ENCODE measurements at regions not wholly inside any gene's neighbourhood (a gene's known extent, or its start where the extent isn't known, plus 50 kb on each side); places are given as distances from the start of the nearest gene placed in this dataset.

- Histone ChIP-seq H3K9me2 (ENCODE audit: insufficient read depth, low read length) (no peaks in the 10 kb centered on the region), H2AFZ (ENCODE audit: low read length) (no peak overlapping the region), H3K4me2 (ENCODE audit: low read length) (no peak overlapping the region), H3K9me3 (ENCODE audit: low read length) (no peaks in the 10 kb centered on the region), H3K4me1 (ENCODE audit: insufficient read depth, low read length, poor library complexity, severe bottlenecking) (no peaks in the 10 kb centered on the region), H3K79me2 (ENCODE audit: insufficient read depth, low read depth, low read length) (no peaks in the 10 kb centered on the region), H3K36me3 (ENCODE audit: insufficient read depth, low read length) (no peaks in the 10 kb centered on the region), H3K4me3 (ENCODE audit: low read depth, low read length, poor library complexity, severe bottlenecking) (no peak overlapping the region), H4K20me1 (ENCODE audit: insufficient read depth, low read length) (no peaks in the 10 kb centered on the region), H3K27ac (ENCODE audit: low read depth, low read length, poor library complexity, severe bottlenecking) (no peak overlapping the region)
- ChIA-PET CTCF (ENCODE audit: unreplicated experiment) (no interaction called here), POLR2A (interaction anchor here (0.6 kb wide), 1 partner anchor 64 kb away, joined by 3 read pairs; no protein-coding TSS in a partner anchor)
- no TSS peak for BruUV-seq (replicated peaks)
- TF ChIP-seq, protein P1, sequence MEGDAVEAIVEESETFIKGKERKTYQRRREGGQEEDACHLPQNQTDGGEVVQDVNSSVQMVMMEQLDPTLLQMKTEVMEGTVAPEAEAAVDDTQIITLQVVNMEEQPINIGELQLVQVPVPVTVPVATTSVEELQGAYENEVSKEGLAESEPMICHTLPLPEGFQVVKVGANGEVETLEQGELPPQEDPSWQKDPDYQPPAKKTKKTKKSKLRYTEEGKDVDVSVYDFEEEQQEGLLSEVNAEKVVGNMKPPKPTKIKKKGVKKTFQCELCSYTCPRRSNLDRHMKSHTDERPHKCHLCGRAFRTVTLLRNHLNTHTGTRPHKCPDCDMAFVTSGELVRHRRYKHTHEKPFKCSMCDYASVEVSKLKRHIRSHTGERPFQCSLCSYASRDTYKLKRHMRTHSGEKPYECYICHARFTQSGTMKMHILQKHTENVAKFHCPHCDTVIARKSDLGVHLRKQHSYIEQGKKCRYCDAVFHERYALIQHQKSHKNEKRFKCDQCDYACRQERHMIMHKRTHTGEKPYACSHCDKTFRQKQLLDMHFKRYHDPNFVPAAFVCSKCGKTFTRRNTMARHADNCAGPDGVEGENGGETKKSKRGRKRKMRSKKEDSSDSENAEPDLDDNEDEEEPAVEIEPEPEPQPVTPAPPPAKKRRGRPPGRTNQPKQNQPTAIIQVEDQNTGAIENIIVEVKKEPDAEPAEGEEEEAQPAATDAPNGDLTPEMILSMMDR (conservative IDR thresholded peaks at IDR 0.05; ENCODE audit: low read length): no peak
- no peak for TF ChIP-seq EZH2phosphoT487 (IDR thresholded peaks at IDR 0.05; ENCODE audit: borderline replicate concordance, low read depth, low read length)
- intact Hi-C loops (cut with micrococcal nuclease; ENCODE audit: unreplicated experiment): no loop called here
- no peak for DNase-seq (ENCODE audit: low spot score)
These were observed 1111.9 kb downstream of the MAT2B start for GRCh38 chr5:164617290-164617689.

DNA sequence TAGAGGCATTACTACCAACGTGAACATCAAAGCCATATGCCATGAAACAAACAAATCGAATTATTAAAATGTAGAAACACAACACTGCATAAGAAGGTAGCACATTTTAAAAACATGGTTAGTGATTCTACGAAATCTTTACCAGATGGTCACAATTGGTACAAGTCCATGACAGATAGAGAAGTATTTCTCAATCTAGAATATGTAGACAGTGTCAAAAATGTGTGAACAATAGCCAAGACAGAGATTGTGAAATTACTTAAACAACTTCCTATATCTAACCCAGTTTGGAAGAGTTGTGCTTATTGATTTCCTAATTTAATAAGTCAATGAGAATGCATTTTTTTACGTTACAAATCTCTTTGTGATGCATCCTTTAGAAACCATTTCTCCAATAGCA lies 1121.6 kb downstream of the MAT2B start:
- H4K20me1 ChIP-seq (ENCODE audit: insufficient read depth, low read length): no peaks in the 10 kb centered on the region
- no peaks in the 10 kb centered on the region for H3K4me1 ChIP-seq (ENCODE audit: insufficient read depth, low read length, poor library complexity, severe bottlenecking)
- TF ChIP-seq, protein P1 (conservative IDR thresholded peaks at IDR 0.05; ENCODE audit: low read length): no peak
- no peak for TF ChIP-seq EZH2phosphoT487 (IDR thresholded peaks at IDR 0.05; ENCODE audit: borderline replicate concordance, low read depth, low read length)
- H3K4me3 ChIP-seq (ENCODE audit: low read depth, low read length, poor library complexity, severe bottlenecking): no peak overlapping the region
- no peaks in the 10 kb centered on the region for H3K79me2 ChIP-seq (ENCODE audit: insufficient read depth, low read depth, low read length)
- POLR2A ChIA-PET: no interaction called here
- intact Hi-C loops (cut with micrococcal nuclease; ENCODE audit: unreplicated experiment): no loop called here
- H3K36me3 ChIP-seq (ENCODE audit: insufficient read depth, low read length): no peaks in the 10 kb centered on the region
- no peaks in the 10 kb centered on the region for H3K9me2 ChIP-seq (ENCODE audit: insufficient read depth, low read length)
- no TSS peak for BruUV-seq (replicated peaks)
- H2AFZ ChIP-seq (ENCODE audit: low read length): no peak overlapping the region
- no peak for DNase-seq (ENCODE audit: low spot score)
- no peaks in the 10 kb centered on the region for H3K9me3 ChIP-seq (ENCODE audit: low read length)
- H3K27ac ChIP-seq (ENCODE audit: low read depth, low read length, poor library complexity, severe bottlenecking): no peak overlapping the region
- H3K4me2 ChIP-seq (ENCODE audit: low read length): no peak overlapping the region
- CTCF ChIA-PET (ENCODE audit: unreplicated experiment): no interaction called here

- H3K79me2 ChIP-seq (ENCODE audit: insufficient read depth, low read depth, low read length): no peaks in the 10 kb centered on the region
- no peaks in the 10 kb centered on the region for H4K20me1 ChIP-seq (ENCODE audit: insufficient read depth, low read length)
- H3K4me2 ChIP-seq (ENCODE audit: low read length): no peak overlapping the region
- no peak for DNase-seq (ENCODE audit: low spot score)
- intact Hi-C loops (cut with micrococcal nuclease; ENCODE audit: unreplicated experiment): no loop called here
- H3K4me3 ChIP-seq (ENCODE audit: low read depth, low read length, poor library complexity, severe bottlenecking): no peak overlapping the region
- no TSS peak for BruUV-seq (replicated peaks)
- H3K36me3 ChIP-seq (ENCODE audit: insufficient read depth, low read length): no peaks in the 10 kb centered on the region
- ChIA-PET CTCF (ENCODE audit: unreplicated experiment) (no interaction called here), POLR2A (no interaction called here)
- H3K27ac ChIP-seq (ENCODE audit: low read depth, low read length, poor library complexity, severe bottlenecking): no peak overlapping the region
- TF ChIP-seq, protein P1 (conservative IDR thresholded peaks at IDR 0.05; ENCODE audit: low read length): no peak
- no peak for TF ChIP-seq EZH2phosphoT487 (IDR thresholded peaks at IDR 0.05; ENCODE audit: borderline replicate concordance, low read depth, low read length)
- no peaks in the 10 kb centered on the region for H3K9me2 ChIP-seq (ENCODE audit: insufficient read depth, low read length)
- no peak overlapping the region for H2AFZ ChIP-seq (ENCODE audit: low read length)
- no peaks in the 10 kb centered on the region for H3K4me1 ChIP-seq (ENCODE audit: insufficient read depth, low read length, poor library complexity, severe bottlenecking)
- H3K9me3 ChIP-seq (ENCODE audit: low read length): no peaks in the 10 kb centered on the region
These were observed 1131.0 kb downstream of the MAT2B start for GRCh38 chr5:164636456-164636855.
